GM12878 (cell line): ENCODE measurements at regions not wholly inside any gene's neighbourhood (a gene's known extent, or its start where the extent isn't known, plus 50 kb on each side); places are given as distances from the start of the nearest gene placed in this dataset.

Experiments
- ATAC-seq: fragments of 200-7000 bp; cut with Tn5 transposase; 3 replicates; pipeline ENCODE4 v1.9.1; 2020; ENCODE audit warnings: mild to moderate bottlenecking, moderate library complexity
- BruUV-seq: library from RNA; stranded (reverse); fragments of 400-500 nt; replicated peaks from 2 replicates; lab custom pipeline; 2021; lab: Mats Ljungman, UMichigan
- CTCF ChIA-PET: fragments of 300-600 bp; sonication (Branson Sonifier 250); formaldehyde crosslinking; extraction: SDS; loops from one replicate; lab custom pipeline; 2021; ENCODE audit warnings: inconsistent platforms; lab: Yijun Ruan, JAX
- POLR2A ChIA-PET: fragments of 350-600 bp; formaldehyde crosslinking; extraction: SDS; loops from one replicate; lab custom pipeline; 2021; ENCODE audit warnings: inconsistent platforms; lab: Charles Lee
- RAD21 ChIA-PET: fragments of 300-600 bp; sonication (Branson Sonifier 250); formaldehyde crosslinking; loops from one replicate; lab custom pipeline; 2023; ENCODE audit warnings: antibody characterized with exemption; ENCODE audit not compliant: unreplicated experiment; lab: Charles Lee
- SMC1A ChIA-PET: fragments of 300-600 bp; sonication (Branson Sonifier 250); formaldehyde crosslinking; loops from one replicate; lab custom pipeline; 2023; ENCODE audit not compliant: unreplicated experiment, uncharacterized antibody; lab: Charles Lee
- DNase-seq: peaks from one replicate; pipeline ENCODE4 v3.0.0-alpha.2; 2011; ENCODE audit warnings: low read depth, low spot score
- FAIRE-seq: peaks from 3 replicates; lab custom pipeline; 2011; peaks lifted over from hg19 to GRCh38; lab: Jason Lieb, UNC
- H2AFZ ChIP-seq: 2 replicates; pipeline ENCODE4 v1.6.0; 2011; ENCODE audit warnings: low read depth, low read length, control low read depth; ENCODE audit not compliant: control insufficient read depth
- H3K27ac ChIP-seq: 2 replicates; pipeline ENCODE4 v1.5.1; 2011; ENCODE audit warnings: control low read depth; ENCODE audit not compliant: control insufficient read depth, insufficient read depth
- H3K27me3 ChIP-seq, 2 experiments: replicated peaks in 1 of 2; 2 replicates each; pipeline versions ENCODE4 v1.6.0 to v1.6.1; 2011; ENCODE audit warnings: low read length in 1 of 2; ENCODE audit not compliant: control insufficient read depth in 2 of 2, insufficient read depth in 2 of 2
- H3K36me3 ChIP-seq, 2 experiments: 2 replicates each; pipeline ENCODE4 v1.5.1; 2011; ENCODE audit warnings: low read length in 1 of 2; ENCODE audit not compliant: control insufficient read depth in 2 of 2, insufficient read depth in 2 of 2
- H3K4me1 ChIP-seq: 2 replicates; pipeline ENCODE4 v1.6.1; 2011; ENCODE audit warnings: mild to moderate bottlenecking, low read length, moderate library complexity, mixed read lengths; ENCODE audit not compliant: control insufficient read depth, insufficient read depth
- H3K4me2 ChIP-seq: 2 replicates; pipeline ENCODE4 v1.6.0; 2011; ENCODE audit warnings: control low read depth; ENCODE audit not compliant: control insufficient read depth, insufficient read depth
- H3K4me3 ChIP-seq: fragments of 200-600 bp; sonication (generic); 2 replicates; pipeline ENCODE4 v1.5.1; 2016
- H3K79me2 ChIP-seq: 2 replicates; pipeline ENCODE4 v1.6.0; 2011; ENCODE audit warnings: low read length; ENCODE audit not compliant: control insufficient read depth, insufficient read depth
- H3K9ac ChIP-seq: 2 replicates; pipeline ENCODE4 v1.8.0; 2011; ENCODE audit warnings: low read length, control low read depth, mixed read lengths; ENCODE audit not compliant: control insufficient read depth, insufficient read depth
- H3K9me3 ChIP-seq: replicated peaks from 3 replicates; pipeline ENCODE4 v1.5.1; 2011; ENCODE audit warnings: mild to moderate bottlenecking, low read length; ENCODE audit not compliant: control insufficient read depth, insufficient read depth
- H4K20me1 ChIP-seq: 2 replicates; pipeline ENCODE4 v1.6.0; 2011; ENCODE audit not compliant: control insufficient read depth, insufficient read depth
- DPF2 ChIP-seq: fragments of 450-650 bp; IDR thresholded peaks from 2 replicates; pipeline ENCODE4 v1.6.1; 2017; ENCODE audit warnings: mild to moderate bottlenecking
- ETV6 ChIP-seq, 2 experiments: fragments of 450-650 bp in 1 of 2; IDR thresholded peaks in 1 of 2; conservative IDR thresholded peaks in 1 of 2; 2 replicates each; pipeline ENCODE4 v1.6.1; 2014; ENCODE audit warnings: antibody characterized with exemption in 1 of 2, borderline replicate concordance in 1 of 2, low read depth in 1 of 2, mild to moderate bottlenecking in 1 of 2, moderate library complexity in 1 of 2
- IKZF2 ChIP-seq, 2 experiments: fragments of 450-650 bp; IDR thresholded peaks; 2 replicates each; pipeline ENCODE4 v1.6.1; 2017; ENCODE audit warnings: mild to moderate bottlenecking in 2 of 2, moderate library complexity in 2 of 2
- IRF4 ChIP-seq: IDR thresholded peaks from 2 replicates; pipeline ENCODE4 v1.6.1; 2011; ENCODE audit warnings: low read depth, low read length
- MLLT1 ChIP-seq: fragments of 450-650 bp; IDR thresholded peaks from 2 replicates; pipeline ENCODE4 v1.6.1; 2016; ENCODE audit warnings: mild to moderate bottlenecking
- PBX3 ChIP-seq: IDR thresholded peaks from 2 replicates; pipeline ENCODE4 v1.6.1; 2011; ENCODE audit warnings: mild to moderate bottlenecking, low read depth, low read length, moderate library complexity; ENCODE audit not compliant: insufficient replicate concordance
- PRDM15 ChIP-seq: fragments of 450-650 bp; formaldehyde crosslinking; IDR thresholded peaks from 2 replicates; pipeline ENCODE4 v1.4.0; 2020; ENCODE audit warnings: mild to moderate bottlenecking, moderate library complexity
- SUZ12 ChIP-seq: fragments of 200-600 bp; sonication (generic); IDR thresholded peaks from one replicate; pipeline ENCODE4 v1.6.1; 2018; ENCODE audit warnings: antibody characterized with exemption, mild to moderate bottlenecking; ENCODE audit not compliant: unreplicated experiment
- TAF1 ChIP-seq: IDR thresholded peaks from 2 replicates; pipeline ENCODE4 v1.6.1; 2011; ENCODE audit warnings: mild to moderate bottlenecking, low read depth, low read length, borderline replicate concordance
- ZNF384 ChIP-seq: IDR thresholded peaks from 2 replicates; pipeline ENCODE4 v1.6.1; 2012; ENCODE audit warnings: low read depth, mild to moderate bottlenecking, low read length, improper control_type of control experiment, borderline replicate concordance
- WGBS: methylation state at CpG from one replicate; pipeline ENCODE4 v1.1.6; 2016; ENCODE audit warnings: low lambda C conversion rate; ENCODE audit not compliant: insufficient replicate concordance, insufficient coverage; ENCODE audit errors: missing lambda C conversion rate; 5-methylcytosine and 5-hydroxymethylcytosine counted together
- in situ Hi-C: fragments of 300-500 bp; cut with MboI; formaldehyde crosslinking; loops from 9 replicates; pipeline ENCODE4 v1.14.3; 2018; ENCODE audit warnings: mixed read lengths
- intact Hi-C: fragments of 100-400 bp; cut with micrococcal nuclease; formaldehyde crosslinking; loops from one replicate; pipeline ENCODE4 v1.14.2; 2022; ENCODE audit not compliant: unreplicated experiment
- TF ChIP-seq, protein P1 (sequence below): fragments of 450-650 bp; formaldehyde crosslinking; IDR thresholded peaks from 2 replicates; pipeline ENCODE4 v1.4.0; 2022; ENCODE audit warnings: mild to moderate bottlenecking, moderate library complexity
- TF ChIP-seq, protein P2 (sequence below): fragments of 450-650 bp; IDR thresholded peaks from 2 replicates; pipeline ENCODE4 v1.6.1; 2017; ENCODE audit warnings: low read depth, mild to moderate bottlenecking, moderate library complexity

GRCh38 chr13:73505376-73505890 lies 446.6 kb downstream of the KLF5 start:
- Histone ChIP-seq H3K9me3 (no peaks in the 10 kb centered on the region), H3K4me3 (no peak overlapping the region), H3K27me3 (no peaks in the 10 kb centered on the region), H3K79me2 (no peaks in the 10 kb centered on the region), H3K36me3 (no peaks in the 10 kb centered on the region), H3K4me1 (no peaks in the 10 kb centered on the region), H3K27ac (no peak overlapping the region), H3K4me2 (no peak overlapping the region), H2AFZ (no peak overlapping the region), H4K20me1 (no peaks in the 10 kb centered on the region), H3K9ac (no peak overlapping the region)
- no peak for FAIRE-seq
- SMC1A ChIA-PET = no interaction called here
- CTCF ChIA-PET = interaction anchor here (0.7 kb wide), 1 partner anchor 89 kb away, joined by 3 read pairs; no protein-coding TSS in a partner anchor
- POLR2A ChIA-PET = no interaction called here
- no peak for ATAC-seq
- RAD21 ChIA-PET = no interaction called here
- no TSS peak for BruUV-seq
- intact Hi-C loops (no loop called here), in situ Hi-C loops (no loop called here)
- no peak for DNase-seq
- WGBS = 42% methylated on average over 5 of the region's 5 CpGs
- TF ChIP-seq PRDM15 (CRISPR knock-in tag) = no peak
- TF ChIP-seq MLLT1 = no peak
- no peak for TF ChIP-seq IRF4
- TF ChIP-seq, protein P1, sequence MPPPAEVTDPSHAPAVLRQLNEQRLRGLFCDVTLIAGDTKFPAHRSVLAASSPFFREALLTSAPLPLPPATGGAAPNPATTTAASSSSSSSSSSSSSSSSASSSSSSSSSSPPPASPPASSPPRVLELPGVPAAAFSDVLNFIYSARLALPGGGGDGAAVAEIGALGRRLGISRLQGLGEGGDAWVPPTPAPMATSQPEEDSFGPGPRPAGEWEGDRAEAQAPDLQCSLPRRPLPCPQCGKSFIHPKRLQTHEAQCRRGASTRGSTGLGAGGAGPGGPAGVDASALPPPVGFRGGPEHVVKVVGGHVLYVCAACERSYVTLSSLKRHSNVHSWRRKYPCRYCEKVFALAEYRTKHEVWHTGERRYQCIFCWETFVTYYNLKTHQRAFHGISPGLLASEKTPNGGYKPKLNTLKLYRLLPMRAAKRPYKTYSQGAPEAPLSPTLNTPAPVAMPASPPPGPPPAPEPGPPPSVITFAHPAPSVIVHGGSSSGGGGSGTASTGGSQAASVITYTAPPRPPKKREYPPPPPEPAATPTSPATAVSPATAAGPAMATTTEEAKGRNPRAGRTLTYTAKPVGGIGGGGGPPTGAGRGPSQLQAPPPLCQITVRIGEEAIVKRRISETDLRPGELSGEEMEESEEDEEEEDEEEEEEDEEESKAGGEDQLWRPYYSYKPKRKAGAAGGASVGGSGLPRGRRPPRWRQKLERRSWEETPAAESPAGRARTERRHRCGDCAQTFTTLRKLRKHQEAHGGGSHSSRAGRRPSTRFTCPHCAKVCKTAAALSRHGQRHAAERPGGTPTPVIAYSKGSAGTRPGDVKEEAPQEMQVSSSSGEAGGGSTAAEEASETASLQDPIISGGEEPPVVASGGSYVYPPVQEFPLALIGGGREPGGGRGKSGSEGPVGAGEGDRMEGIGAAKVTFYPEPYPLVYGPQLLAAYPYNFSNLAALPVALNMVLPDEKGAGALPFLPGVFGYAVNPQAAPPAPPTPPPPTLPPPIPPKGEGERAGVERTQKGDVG (CRISPR knock-in tag) = no peak
- no peak for TF ChIP-seq IKZF2 (IDR thresholded peaks at IDR 0.05)
- TF ChIP-seq, protein P2, sequence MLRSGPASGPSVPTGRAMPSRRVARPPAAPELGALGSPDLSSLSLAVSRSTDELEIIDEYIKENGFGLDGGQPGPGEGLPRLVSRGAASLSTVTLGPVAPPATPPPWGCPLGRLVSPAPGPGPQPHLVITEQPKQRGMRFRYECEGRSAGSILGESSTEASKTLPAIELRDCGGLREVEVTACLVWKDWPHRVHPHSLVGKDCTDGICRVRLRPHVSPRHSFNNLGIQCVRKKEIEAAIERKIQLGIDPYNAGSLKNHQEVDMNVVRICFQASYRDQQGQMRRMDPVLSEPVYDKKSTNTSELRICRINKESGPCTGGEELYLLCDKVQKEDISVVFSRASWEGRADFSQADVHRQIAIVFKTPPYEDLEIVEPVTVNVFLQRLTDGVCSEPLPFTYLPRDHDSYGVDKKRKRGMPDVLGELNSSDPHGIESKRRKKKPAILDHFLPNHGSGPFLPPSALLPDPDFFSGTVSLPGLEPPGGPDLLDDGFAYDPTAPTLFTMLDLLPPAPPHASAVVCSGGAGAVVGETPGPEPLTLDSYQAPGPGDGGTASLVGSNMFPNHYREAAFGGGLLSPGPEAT = no peak
- no peak for TF ChIP-seq SUZ12
- no peak for TF ChIP-seq DPF2
- TF ChIP-seq TAF1 = no peak
- TF ChIP-seq ZNF384 = no peak
- TF ChIP-seq PBX3 = no peak
- no peak for TF ChIP-seq ETV6 (conservative IDR thresholded peaks at IDR 0.05 in 1 of 2, IDR thresholded peaks at IDR 0.05 in 1 of 2; ENCODE audit: borderline replicate concordance in 1 of 2, low read depth in 1 of 2)
